ENCODE measurements at regions not wholly inside any gene's neighbourhood (a gene's known extent, or its start where the extent isn't known, plus 50 kb on each side); places are given as distances from the start of the nearest gene placed in this dataset.
"Not testable (repeated sequence)": the region's sequence is repeated elsewhere in the genome, so short reads cannot be mapped to it uniquely, and the experiment has no call there.

DNA sequence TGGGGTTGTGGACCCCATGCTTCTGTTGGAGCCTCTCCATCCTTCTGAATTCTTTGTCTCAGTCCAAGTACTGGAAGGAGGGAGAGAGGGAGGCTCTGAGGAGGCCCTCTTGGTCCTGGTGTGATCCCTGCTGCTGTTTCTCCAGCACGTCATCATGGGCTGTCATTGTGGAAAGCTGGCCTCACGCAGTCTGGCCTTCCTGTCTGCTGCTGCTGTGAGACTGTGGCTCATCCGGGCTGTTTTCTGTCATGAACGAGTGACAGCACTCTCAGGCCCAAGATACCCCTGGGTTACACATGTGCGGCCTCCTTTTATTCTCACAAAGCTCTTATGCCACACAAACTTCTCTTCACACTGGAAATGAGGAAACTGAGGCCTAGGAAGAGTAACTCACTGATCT is 499.3 kb downstream of the CCDC171 start:
- intact Hi-C loops (cut with DNase I): no loop called here
- ATAC-seq (no peak), DNase-seq (no peak)

DNA sequence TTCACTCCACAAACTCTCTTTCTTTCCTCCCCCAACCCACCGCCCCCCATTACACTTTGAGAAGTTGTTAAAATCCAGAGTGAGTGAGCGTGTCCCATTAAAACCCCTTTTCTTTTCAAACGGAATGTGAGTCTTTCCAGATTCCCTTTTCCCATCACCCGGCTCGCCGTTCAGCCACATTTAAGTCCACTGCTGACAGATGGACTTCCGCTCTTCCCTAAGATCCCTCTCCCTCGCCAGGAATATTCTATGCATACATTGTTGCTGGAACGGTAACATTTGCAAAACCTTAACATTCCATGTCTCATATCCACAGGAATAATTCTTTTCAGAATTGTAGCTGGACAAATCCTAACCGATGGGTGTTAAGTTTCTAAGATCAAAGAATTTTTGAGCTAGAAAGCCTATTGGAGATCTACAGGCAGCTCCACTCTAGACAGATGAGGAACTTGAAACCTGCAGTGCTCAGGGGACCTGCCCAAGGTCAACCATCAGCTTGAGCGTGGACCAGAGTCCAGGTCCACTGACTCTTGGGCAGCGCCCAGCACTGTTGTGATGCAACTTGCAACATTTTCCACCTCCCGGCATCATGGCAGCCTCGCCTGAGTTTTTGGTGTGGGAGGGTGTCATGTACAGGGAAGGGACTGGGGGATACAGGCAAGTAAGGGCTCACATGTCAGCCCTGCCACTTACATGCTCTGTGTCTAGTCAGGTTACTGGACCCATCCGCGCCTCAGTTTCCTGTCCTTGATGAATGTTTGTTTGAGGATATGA is 500.1 kb downstream of the CCDC171 start:
- ATAC-seq: no peak
- intact Hi-C loops (cut with DNase I): no loop called here
- DNase-seq: no peak

DNA sequence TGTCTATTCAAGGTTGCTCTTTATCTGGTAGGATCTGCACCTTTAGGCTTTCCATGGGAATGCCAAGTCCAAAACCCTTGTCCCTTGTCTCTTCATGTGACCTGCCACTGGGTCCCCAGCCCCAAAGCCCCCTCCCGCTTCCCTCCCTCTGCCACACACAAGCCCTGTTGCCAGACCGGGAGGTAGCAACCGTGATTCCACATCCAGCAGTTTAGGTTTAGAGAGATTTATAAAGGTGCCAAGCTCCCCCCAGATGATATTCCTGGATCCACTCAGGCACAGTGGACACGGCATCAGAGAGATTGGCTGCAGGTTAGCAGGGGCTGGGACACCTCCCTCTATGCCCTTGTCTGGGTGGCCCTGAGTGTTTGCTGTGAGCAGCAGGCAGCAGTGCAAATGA is 504.7 kb downstream of the CCDC171 start:
- ATAC-seq (no peak), DNase-seq (no peak)
- intact Hi-C loops (cut with DNase I): no loop called here

DNA sequence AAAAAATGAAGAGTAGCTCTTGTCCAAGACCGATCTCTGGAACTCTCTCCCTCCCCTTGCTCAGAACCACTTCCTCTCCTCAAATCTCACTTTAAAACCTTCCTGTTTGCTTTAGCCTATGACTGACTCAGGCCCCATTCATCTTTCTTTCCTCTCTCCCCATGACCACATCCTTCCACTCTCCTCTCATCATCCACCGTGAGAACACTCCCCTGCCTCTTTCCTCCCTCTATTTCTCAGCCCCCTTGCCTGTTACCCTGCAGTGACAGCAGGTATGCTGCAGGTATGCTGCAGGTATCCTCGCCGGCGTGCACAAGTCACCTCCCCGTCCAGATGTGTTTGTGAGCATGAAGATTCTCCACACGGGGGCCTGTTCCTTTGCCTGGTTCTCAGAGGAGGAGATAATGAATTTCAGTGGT is 505.3 kb downstream of the CCDC171 start:
- ATAC-seq (no peak), DNase-seq (no peak)
- intact Hi-C loops (cut with DNase I): no loop called here

DNA sequence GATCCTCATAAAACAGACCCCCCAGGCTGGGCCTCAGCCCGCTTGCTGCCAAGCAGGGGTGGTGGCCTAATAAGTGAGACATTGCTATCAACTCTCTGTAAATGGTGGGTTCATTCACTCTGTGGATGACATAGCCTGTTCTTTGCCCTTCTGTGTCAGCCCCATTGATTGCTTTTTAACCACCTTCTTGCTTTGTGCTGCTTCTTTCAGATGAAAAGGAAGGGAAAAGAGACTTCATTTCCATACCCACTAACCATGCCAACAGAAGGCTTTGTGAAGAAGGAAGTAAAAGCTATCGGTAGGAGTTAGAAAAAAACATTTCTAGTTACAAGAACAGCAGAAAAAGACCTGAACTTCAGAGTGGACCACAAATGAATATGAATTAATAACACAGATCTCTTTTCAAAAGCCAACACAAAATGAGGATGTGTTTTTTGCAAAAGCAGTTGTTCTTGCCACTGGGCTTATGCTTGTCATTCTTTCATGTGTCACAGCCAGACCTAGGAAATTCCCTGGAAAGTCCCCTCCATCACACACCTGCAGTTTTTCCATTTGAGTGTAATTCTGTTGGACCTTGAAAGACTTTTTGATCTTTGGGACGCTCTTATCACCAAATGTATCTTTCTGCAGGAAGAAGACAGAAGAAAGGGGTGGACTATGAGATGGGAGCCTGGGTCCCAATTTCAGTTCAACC is 507.7 kb downstream of the CCDC171 start:
- no peak for ATAC-seq
- intact Hi-C loops (cut with DNase I): no loop called here

DNA sequence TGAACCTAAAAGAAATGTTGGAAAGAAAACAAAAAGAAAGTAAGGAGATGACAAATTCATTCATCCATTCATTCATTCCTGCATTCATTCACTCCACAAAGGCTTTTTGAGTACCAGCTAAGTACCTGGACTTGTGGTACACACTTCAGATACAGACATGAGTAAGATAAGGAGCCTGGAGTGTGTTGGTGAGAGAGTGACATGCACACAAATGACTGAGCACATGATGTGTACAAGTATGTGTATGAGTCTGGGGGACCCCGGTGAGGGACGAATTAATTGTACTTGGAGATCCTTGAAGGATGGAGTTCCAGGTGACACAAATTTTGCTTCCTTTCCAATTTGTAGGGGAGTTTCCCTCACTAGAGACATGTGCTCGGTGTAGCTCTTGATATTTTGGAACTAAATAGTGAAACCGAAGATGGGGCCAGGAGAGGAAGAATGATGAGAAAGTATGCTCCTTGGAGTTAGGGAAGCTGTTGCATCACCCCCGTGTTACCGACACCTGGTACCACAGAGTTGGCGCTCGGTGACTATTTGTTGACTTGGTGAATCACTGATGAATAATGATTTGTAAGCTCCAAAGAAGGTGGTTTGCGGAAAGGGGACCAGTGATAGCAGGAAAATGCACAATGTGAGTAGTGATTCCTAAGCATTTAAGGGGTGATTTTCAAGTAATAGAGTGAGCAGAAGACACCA is 509.8 kb downstream of the CCDC171 start:
- intact Hi-C loops (cut with DNase I): no loop called here
- ATAC-seq: no peak
- DNase-seq: no peak

More for the DNA sequence above, 507.7 kb downstream of the CCDC171 start:
- no peak for DNase-seq

DNA sequence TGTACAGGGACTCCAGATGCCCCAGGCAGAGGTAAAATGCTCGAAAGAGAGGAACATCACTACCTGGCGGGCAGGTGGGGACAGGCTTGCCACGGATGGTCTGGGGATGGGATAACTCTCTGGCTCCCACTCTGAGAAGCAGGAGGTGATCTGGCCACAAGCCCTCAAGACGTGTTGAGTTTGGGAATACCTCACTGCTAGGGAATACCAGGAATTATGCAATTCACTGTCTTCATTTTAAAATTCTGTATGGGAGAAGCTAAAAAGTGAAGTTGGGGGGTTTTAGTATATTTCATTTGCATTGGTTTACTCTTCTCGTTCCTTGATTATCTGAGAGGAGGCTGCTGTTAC is 510.4 kb downstream of the CCDC171 start:
- no peak for ATAC-seq
- intact Hi-C loops (cut with DNase I): no loop called here
- DNase-seq: no peak

DNA sequence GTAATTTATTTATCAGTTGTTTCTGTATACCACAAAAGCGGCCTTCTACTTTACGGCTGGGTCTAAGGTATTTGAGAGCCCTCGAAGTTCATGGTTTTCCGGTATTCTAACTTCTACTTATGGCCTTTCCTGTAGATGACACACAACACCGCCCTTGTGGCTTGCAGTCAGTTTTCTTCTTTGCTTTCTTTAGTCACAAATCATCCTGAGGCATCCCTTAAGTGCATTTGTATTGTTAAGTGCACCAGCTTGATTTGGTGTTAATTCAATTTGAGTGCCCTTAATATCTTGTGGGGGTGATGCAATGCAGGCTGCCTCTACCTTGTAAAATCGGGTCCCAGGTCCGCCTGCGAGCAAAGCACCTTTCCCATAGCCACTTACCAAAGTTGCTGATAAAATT is 511.9 kb downstream of the CCDC171 start:
- DNase-seq (no peak), ATAC-seq (no peak)
- intact Hi-C loops (cut with DNase I): no loop called here

DNA sequence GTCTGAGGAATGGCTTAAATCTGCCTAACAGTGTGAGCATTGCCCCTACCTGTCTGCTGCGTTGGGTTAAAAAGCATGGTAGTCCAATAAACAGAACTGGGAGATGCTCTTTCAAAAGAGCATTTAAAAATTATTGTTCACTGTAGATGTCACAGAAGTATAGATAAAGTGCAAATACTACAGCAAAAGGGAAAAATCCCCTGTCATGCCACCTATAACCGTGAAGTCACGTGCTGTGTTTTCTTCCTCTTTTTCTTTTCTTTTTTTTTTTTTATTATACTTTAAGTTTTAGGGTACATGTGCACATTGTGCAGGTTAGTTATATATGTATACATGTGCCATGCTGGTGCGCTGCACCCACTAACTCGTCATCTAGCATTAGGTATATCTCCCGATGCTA is 513.4 kb downstream of the CCDC171 start:
- DNase-seq; intact Hi-C loops (cut with DNase I); ATAC-seq: not testable (repeated sequence)

DNA sequence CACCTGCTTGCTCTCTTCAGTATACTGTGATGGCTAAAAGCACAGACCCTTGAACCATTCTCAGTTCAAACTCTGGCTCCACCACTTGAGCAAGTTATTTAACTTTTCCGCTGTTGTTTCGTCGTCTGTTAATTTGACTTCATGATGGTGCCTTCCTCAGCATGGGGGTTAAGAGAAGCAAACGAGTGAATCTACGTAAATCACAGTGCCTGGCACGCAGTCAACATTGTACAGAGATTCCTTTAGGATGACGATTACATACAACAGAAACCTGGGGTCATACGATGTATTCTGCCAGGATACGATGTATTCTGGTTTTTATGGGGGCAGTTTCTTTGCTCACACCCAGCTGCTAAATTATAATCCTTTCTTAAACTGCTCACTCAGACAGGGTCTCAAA is 515.6 kb downstream of the CCDC171 start:
- intact Hi-C loops (cut with DNase I): no loop called here
- ATAC-seq (no peak), DNase-seq (no peak)

DNA sequence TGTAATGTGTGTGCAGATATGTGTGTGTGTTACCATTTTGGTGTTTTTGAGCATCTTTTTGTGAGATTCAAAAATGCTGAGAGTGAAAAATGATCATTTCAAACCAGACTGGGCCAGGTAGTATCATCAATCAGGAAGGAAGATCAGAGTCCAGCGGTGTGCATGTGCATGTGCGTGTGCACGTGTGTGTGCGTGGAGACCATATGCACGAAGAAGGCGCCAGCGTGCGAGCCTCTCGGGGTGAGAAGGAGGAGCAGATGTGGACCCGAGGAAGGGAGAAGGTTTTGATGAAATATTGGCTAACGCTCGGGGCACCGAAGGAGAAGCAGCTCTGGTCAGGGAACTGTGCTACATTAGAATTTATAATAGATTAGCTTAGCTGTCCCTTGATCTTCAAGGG is 516.4 kb downstream of the CCDC171 start:
- intact Hi-C loops (cut with DNase I): no loop called here
- ATAC-seq (no peak), DNase-seq (no peak)

DNA sequence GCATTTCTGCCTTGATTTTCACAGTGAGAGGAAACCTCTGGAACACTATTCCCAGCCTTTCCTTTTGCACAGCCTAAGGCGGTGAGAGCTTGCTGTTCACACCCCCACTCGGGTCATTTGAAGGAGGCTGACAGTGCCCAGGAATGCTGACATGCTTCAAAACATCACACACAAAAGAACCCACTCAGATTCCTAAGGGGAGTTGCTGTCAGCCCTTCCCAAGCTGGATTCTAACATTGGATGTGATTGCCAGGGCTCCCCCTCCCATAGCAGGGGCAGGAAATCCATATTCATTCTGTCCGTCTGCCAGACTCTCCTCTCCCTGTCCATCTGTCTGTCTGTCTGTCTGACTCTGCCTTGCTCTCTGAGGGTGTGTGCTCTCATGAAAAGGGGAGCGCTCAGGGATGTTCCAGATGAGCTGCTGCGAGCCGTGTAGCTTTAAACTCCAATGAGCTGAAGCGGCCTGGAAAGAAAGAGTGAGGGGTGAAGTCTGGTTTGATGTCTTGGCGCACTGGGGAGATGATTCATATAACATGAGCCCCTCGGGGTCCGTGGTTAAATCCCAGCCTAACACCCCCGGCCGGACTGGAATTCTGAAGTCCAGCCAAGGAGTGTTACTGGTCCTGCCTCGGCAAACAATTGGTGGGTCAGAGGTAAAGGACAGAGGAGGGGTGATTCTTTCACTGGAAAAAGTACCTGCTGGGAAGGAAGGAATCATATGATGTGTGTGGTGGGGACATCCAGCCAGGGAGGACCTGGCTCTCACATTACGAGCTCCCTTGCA is 517.0 kb downstream of the CCDC171 start:
- DNase-seq (no peak), ATAC-seq (peak in 1 of 2 donors; percentile 48)
- intact Hi-C loops (cut with DNase I): no loop called here

DNA sequence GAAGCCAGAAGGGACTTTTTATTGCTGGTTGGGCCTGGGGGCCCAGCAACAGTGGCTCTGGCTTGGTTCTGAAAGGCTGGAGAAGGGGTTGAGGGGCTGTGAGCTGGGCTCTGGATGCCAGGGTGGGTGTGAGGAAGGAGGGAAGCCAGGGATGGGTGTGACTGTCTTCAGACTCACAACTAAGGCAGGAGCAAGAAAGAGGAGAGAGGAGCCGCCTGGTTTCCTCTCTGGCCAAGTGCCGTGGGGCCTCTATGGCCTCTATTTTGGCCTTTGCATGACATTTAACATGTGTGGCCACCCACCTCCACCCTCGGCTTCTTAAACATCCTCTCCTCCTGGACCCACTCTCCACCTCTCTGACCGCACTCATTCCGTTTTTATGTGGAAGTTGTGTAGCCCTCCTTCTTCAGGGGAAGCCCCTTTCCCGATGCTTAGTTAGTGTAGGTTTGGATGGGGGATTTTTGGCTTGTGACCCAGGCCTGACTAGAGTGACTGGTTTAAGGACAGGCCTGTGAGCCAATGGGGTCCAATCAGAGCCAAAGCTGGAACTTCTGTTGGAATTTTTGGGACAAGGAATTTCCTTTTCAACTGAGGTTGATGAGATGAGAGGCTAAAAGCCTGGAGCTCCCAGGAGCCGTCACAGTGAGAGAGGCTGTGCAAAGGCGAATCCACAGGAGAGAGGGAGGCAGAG is 517.8 kb downstream of the CCDC171 start:
- DNase-seq (no peak), ATAC-seq (no peak)
- intact Hi-C loops (cut with DNase I): no loop called here

DNA sequence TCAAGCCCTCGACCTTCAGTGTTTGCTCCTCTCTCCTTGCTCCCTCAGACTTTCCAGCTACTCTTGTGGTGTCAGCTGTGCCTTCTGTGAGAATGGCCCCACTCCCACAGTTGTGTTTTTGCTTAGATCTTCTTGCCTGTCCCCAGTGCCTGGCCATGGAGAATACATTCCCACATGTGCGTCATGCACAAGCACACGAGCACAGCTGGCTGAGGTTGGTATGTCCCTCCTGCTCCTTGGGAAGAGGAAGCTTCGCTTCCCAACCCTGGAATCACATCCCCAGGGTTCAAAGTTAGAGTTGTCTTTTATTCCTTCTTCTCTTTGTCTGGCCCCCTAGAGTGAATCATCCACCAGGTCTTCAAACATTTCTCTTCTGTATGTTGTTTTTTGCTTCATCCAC is 518.6 kb downstream of the CCDC171 start:
- intact Hi-C loops (cut with DNase I): no loop called here
- DNase-seq (no peak), ATAC-seq (no peak)

DNA sequence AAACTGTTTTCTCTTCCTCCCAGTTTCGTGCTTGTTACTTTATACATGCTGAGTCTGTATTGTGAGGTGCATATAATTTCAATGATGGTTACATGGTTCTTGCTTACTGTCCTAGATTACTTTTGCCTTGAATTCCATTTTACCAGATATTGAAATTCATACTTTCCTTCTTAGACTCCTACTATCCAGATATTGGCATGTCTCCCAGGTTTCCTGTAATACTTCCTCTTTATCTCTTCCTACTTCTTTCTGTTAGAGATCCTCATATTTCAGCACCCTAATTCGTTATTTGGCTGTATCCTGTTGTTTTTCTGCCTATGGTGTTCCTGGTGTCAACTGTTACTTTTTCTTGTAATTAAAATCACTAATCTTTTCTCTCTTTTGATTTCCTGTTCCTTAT is 522.1 kb downstream of the CCDC171 start:
- DNase-seq (no peak), ATAC-seq (peak in 1 of 2 donors; percentile 74)
- intact Hi-C loops (cut with DNase I): no loop called here

DNA sequence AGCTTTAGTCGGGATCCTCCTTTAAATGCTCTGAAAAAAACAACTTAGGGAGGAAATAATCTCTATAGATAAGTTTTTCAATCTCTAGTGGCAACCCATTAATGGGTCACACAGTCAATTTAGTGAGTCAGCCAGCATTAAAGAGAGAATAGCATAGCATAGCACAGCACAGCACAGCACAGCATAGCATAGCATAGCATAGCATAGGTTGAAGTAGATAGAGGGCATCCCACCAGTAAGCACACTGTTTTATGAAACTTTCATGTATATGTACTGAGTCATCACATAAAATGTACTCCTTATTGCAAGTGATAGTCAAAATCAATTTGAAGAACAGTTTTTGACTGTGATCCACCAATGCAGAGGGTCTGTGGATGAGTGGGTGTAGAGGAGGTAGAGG is 522.9 kb downstream of the CCDC171 start:
- DNase-seq: no peak
- no peak for ATAC-seq
- intact Hi-C loops (cut with DNase I): no loop called here

DNA sequence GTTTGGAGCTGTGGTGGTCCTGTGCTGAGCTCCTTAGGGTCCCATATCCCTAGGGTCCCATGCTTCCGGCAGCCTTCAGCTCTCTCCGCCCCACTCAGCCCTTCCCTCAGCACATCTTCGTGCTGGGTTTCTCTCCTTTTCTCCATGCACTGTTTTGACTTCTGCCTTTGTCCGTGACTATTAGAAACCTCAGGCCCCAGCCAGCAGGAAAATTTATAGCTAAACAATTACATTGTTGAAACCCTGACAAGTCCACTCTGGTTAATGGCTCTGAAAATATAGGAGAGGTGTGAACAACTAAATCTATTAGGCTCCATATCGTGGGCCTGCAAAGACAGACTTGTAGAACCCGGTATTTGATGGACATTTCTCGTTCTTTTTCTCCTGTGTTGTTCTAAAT is 523.7 kb downstream of the CCDC171 start:
- intact Hi-C loops (cut with DNase I): no loop called here
- no peak for DNase-seq
- no peak for ATAC-seq

DNA sequence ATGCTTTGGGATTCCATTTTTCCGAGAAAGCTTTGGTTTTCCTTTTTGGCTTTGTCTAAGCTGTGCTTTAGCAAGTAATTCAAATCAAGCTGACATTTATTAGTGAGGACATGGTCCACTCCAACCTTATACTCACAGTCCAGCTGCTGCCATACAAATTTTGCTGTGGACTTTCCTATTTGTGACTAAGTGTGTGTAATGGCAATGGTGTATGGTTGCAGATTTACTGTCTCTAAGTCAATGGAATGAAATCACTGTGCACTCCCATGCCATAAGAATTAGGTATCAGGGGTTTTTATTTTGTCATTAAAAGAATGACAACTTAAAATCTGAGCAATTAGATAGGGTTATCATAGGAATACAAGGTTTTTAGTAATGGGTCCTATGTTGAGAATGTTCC is 530.0 kb downstream of the CCDC171 start:
- no peak for DNase-seq
- intact Hi-C loops (cut with DNase I): no loop called here
- ATAC-seq: no peak

DNA sequence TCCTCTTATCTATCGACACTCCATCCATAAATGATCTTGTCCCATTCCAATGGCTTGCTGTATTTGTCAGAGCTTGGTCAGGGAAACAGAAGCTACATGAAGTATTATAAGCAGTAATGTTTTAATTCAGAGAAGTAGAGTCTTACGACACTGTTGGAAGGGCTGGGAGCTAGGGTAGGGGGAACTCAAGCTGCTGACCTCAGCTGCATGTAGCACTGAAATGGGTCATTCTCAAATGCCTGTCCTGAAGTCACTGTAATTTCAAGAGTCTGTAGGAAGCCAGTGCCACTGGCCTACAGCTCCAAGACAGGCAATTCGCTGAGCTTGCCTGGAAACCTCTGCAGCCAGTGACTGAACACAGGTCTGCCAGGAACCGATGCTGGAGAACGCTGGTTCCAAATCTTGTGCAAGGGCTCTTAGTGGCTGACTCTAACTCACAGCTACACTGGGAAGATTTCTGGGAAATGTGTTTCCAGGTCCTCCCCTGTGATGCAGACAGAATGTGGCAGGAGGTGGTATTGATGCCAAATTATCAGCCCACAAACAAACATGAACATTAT is 532.4 kb downstream of the CCDC171 start:
- intact Hi-C loops (cut with DNase I): no loop called here
- peak in 1 of 2 donors; percentile 86 for ATAC-seq
- peak; percentile 39 for DNase-seq
